ENCODE measurements at regions not wholly inside any gene's neighbourhood (a gene's known extent, or its start where the extent isn't known, plus 50 kb on each side); places are given as distances from the start of the nearest gene placed in this dataset.

- H3K36me3 ChIP-seq (ENCODE audit: insufficient read depth): no peaks in the 10 kb centered on the region
- no peaks in the 10 kb centered on the region for H4K20me1 ChIP-seq (ENCODE audit: insufficient read depth)
- H3K79me2 ChIP-seq (ENCODE audit: insufficient read depth, low read depth): no peaks in the 10 kb centered on the region
- no peak overlapping the region for H3K4me2 ChIP-seq
- no peak overlapping the region for H3K27ac ChIP-seq
- no peak overlapping the region for H2AFZ ChIP-seq (ENCODE audit: low read depth)
- no peaks in the 10 kb centered on the region for H3K4me1 ChIP-seq (ENCODE audit: low read depth, poor library complexity, severe bottlenecking)
- TF ChIP-seq CTCF (conservative IDR thresholded peaks at IDR 0.05; ENCODE audit: low read depth, low read length): no peak
- no peaks in the 10 kb centered on the region for H3K27me3 ChIP-seq (ENCODE audit: insufficient read depth, low read depth)
- no peak overlapping the region for H3K4me3 ChIP-seq (IDR thresholded peaks at IDR 0.05; ENCODE audit: insufficient read depth, low read depth, low read length)
- H3K9ac ChIP-seq: no peak overlapping the region
Observed at GRCh38 chr14:44658389-44658696, 151.3 kb upstream of the FSCB start.

DNA sequence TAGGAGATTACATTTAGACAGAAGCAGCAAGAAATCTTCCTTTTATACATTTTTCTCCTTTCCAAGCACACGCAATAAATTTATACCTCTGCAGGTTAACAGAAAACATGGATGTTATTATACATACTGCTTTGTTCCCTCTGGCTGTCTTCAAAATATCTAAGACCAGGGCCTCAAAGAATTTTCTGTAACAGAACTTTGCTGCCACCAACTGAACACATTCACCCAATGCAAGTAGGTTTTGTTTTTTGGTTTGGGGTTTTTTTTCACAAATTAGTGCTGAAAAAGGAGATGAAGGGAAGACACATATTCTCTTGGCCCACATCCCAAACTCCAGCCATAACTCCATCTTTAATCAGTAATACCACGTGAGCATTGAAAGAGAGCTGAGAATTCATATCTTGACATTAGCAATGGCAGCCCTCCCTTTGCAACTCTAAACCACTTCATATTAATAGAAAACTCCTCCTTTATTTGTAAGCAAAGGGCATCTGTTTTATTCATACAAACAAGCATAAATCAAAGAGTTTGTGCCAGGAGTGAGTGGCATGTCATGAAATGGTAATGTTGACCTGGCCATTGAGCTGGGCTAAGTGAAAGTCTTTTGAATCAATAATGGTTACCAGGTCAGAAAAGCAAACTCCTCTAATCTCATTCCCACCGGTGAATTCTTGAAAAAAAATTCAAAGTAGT lies 150.8 kb upstream of the FSCB start:
- H3K4me3 ChIP-seq (IDR thresholded peaks at IDR 0.05; ENCODE audit: insufficient read depth, low read depth, low read length): no peak overlapping the region
- 0 out of 2 replicates have a peak, but pooled peaks have one; percentile 22 for TF ChIP-seq CTCF (conservative IDR thresholded peaks at IDR 0.05; ENCODE audit: low read depth, low read length)
- H3K36me3 ChIP-seq (ENCODE audit: insufficient read depth): no peaks in the 10 kb centered on the region
- H3K27ac ChIP-seq: no peak overlapping the region
- H3K4me1 ChIP-seq (ENCODE audit: low read depth, poor library complexity, severe bottlenecking): no peaks in the 10 kb centered on the region
- H3K9ac ChIP-seq: no peak overlapping the region
- H2AFZ ChIP-seq (ENCODE audit: low read depth): no peak overlapping the region
- no peaks in the 10 kb centered on the region for H3K79me2 ChIP-seq (ENCODE audit: insufficient read depth, low read depth)
- H3K4me2 ChIP-seq: no peak overlapping the region
- no peaks in the 10 kb centered on the region for H3K27me3 ChIP-seq (ENCODE audit: insufficient read depth, low read depth)
- no peaks in the 10 kb centered on the region for H4K20me1 ChIP-seq (ENCODE audit: insufficient read depth)

DNA sequence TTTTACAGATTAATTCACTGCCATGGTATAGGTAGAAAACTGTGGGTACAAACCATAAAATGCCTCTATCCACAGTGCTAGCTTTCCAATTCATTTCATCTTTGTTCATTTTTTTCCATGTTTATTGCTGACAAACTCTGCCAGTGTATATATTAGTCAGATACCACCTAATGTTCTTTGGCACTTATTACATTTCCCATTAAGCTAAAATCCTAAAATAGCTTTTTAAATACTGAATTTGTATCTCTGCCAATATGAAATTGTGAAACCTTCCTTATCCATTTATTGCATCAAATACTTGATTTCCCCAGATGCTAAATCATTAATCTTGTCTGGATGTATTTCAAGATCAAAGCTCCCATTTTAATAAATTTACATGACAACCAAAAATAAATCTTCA lies 150.1 kb upstream of the FSCB start:
- Histone ChIP-seq H3K4me1 (ENCODE audit: low read depth, poor library complexity, severe bottlenecking) (no peaks in the 10 kb centered on the region), H2AFZ (ENCODE audit: low read depth) (no peak overlapping the region), H3K27ac (no peak overlapping the region), H3K27me3 (ENCODE audit: insufficient read depth, low read depth) (no peaks in the 10 kb centered on the region), H3K9ac (no peak overlapping the region), H3K4me3 (IDR thresholded peaks at IDR 0.05; ENCODE audit: insufficient read depth, low read depth, low read length) (no peak overlapping the region), H3K79me2 (ENCODE audit: insufficient read depth, low read depth) (no peaks in the 10 kb centered on the region), H3K4me2 (no peak overlapping the region), H3K36me3 (ENCODE audit: insufficient read depth) (no peaks in the 10 kb centered on the region), H4K20me1 (ENCODE audit: insufficient read depth) (no peaks in the 10 kb centered on the region)
- no peak for TF ChIP-seq CTCF (conservative IDR thresholded peaks at IDR 0.05; ENCODE audit: low read depth, low read length)

DNA sequence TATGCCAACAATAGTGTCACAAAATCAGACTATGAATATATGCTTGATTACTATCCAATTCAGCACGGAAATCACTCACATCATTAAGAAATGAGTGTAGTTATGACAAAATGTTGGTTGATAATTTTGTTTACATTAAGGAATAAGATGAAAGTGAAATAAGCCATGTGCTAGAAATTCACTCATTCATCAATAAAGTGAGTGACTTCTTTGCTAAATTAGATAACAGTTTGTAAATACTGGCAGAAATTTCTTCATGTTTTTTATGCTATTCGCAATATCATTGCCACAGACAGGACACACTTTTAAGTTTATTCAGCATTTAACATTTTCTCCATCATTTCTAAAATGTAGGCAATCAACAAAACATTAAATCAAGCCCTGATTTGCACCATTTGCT lies 147.5 kb upstream of the FSCB start:
- H3K9ac ChIP-seq: no peak overlapping the region
- H3K27me3 ChIP-seq (ENCODE audit: insufficient read depth, low read depth): no peaks in the 10 kb centered on the region
- no peak for TF ChIP-seq CTCF (conservative IDR thresholded peaks at IDR 0.05; ENCODE audit: low read depth, low read length)

More for the DNA sequence above, 147.5 kb upstream of the FSCB start:
- Histone ChIP-seq H3K79me2 (ENCODE audit: insufficient read depth, low read depth) (no peaks in the 10 kb centered on the region), H3K27ac (no peak overlapping the region), H4K20me1 (ENCODE audit: insufficient read depth) (no peaks in the 10 kb centered on the region), H3K4me2 (no peak overlapping the region), H2AFZ (ENCODE audit: low read depth) (no peak overlapping the region), H3K4me3 (IDR thresholded peaks at IDR 0.05; ENCODE audit: insufficient read depth, low read depth, low read length) (no peak overlapping the region), H3K4me1 (ENCODE audit: low read depth, poor library complexity, severe bottlenecking) (no peaks in the 10 kb centered on the region), H3K36me3 (ENCODE audit: insufficient read depth) (no peaks in the 10 kb centered on the region)
